Left ventricle myocardium superior (tissue), 1 donor: ENCODE measurements at regions not wholly inside any gene's neighbourhood (a gene's known extent, or its start where the extent isn't known, plus 50 kb on each side); places are given as distances from the start of the nearest gene placed in this dataset.

Experiments
- ATAC-seq: fragments of 200-7000 bp; cut with Tn5 transposase; one replicate; pipeline ENCODE4 v1.9.1; 2020; ENCODE audit warnings: mild to moderate bottlenecking, moderate library complexity
- DNase-seq: peaks from one replicate; pipeline ENCODE4 v3.0.0-alpha.2; 2020
- intact Hi-C: fragments of 100-400 bp; cut with micrococcal nuclease; formaldehyde crosslinking; loops from one replicate; pipeline ENCODE4 v1.11.0; 2022
- donor health status: DM: no; HTN: yes; CAD: no; lungs with severe emphysema.

DNA sequence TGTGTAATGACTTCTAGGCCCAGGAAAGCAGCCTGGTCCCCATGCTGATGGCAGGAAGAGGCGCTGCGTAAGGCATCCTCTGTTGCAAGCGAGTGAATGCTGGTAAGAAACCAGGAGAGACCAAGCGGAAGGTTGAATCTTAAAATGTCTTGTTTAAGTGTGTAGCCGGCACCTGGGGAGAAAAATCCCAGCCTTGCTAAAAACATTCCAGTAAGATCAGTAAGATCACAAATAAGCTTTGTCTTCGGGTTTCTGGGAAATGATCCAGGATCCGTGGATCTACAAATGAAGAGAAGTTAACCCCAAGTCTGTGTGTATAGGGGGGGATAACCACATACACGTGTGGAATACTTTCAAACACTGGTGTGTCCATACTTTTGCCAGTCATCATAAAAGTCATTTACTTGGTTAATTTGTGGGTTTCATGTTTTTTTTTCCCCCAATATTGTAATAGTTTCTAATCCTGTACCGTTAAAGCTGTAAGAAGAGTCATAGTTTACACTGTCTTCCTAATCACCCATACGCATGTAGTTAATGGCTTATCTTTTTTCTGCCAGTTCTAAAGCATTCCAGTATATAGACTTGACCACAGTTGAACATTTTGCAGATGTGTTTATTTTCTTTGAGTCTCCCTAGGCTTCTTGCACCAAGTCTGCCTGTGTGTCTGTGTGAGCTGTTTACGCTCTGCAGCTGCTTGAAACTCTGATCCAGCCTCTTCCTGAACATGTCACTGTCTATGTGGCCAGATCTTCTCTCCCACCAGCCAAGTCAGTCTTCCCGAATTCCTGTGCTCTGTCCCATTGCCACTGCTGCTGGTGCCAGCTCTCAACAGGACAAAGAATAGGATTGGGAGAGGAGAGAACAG is 135.9 kb upstream of the ARL4C start:
- intact Hi-C loops: no loop called here
- ATAC-seq (no peak), DNase-seq (no peak)

DNA sequence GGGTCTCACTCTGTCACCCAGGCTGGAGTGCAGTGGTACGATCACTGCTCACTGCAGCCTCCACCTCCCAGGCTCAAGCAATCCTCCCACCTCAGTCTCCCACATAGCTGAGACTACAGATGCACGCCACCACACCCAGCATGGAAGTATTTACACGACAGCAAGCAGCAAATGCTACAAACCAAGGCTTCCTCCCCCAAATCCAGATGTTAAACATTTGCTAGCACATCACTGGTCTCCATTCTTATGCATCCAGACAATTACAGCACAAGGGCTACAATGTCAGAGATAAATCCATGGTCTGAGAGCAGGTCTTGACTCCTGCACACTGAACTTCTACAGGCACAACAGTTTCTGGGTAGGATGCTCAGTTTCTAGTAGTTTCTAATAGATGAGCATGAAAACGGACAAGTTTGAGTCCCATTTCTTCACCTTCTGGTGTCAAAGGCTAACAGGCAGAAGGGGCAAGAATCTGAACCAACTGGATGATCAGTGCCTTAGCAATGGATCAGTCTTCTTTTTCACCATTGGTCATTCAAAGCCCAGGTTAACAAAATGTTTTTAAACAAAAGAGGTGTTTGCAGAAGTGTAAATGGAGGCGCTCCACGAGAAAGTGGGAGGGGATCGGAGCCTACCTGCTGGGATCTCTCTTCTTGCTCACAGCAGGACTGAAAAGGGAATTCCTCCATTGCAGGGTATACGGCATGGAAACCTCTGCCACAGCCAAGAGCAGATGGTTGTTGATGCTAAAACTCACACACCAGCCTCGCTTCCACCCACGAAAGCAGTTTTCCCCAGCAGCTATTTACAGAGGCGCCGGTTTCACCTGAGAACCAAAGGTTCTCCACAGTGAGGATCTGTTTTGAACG is 135.0 kb upstream of the ARL4C start:
- ATAC-seq: no peak
- intact Hi-C loops: no loop called here

GRCh38 chr2:234630801-234631261 is 133.9 kb upstream of the ARL4C start:
- intact Hi-C loops: no loop called here
- ATAC-seq (no peak), DNase-seq (no peak)

More for the DNA sequence above, 135.0 kb upstream of the ARL4C start:
- DNase-seq: no peak

GRCh38 chr2:234629596-234629995 is 132.7 kb upstream of the ARL4C start:
- intact Hi-C loops: no loop called here
- ATAC-seq (no peak), DNase-seq (no peak)

DNA sequence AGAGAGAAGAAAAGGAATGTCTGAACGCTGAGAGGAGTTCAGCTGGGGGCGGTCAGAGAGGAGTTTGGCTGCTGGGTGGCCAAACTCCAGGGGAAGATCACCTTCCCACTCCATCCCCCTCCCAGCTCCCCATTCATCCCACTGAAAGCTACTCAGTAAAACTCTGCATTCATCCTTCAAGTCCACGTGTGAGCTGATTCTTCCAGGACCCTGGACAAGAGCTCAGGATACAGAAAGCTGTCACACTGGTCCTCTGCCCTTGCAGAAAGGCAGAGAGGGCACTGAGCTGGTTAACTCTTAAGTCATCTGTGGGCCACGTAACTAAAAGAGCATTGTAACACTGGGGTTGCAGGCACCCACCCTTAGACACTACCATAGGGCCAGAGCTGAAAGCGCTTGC is 132.1 kb upstream of the ARL4C start:
- intact Hi-C loops: no loop called here
- DNase-seq (no peak), ATAC-seq (no peak)

DNA sequence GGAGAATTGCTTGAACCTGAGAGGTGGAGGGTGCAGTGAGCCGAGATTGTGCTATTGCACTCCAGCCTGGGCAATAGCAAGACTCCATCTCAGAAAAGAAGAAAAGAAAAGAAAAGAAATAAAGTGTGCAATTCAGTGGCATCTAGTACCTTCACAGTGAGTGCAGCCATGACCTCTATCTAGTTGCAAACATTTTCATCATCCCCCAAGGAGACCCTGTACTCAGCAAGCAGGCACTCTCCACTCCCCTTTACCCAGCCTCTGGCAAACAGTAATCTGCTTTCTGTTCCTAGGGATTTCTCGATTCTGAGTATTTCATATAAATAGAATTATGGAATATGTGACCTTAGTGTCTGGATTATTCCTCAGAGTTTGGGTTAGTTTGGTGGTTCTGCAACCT is 130.4 kb upstream of the ARL4C start:
- intact Hi-C loops: no loop called here
- ATAC-seq (no peak), DNase-seq (no peak)

DNA sequence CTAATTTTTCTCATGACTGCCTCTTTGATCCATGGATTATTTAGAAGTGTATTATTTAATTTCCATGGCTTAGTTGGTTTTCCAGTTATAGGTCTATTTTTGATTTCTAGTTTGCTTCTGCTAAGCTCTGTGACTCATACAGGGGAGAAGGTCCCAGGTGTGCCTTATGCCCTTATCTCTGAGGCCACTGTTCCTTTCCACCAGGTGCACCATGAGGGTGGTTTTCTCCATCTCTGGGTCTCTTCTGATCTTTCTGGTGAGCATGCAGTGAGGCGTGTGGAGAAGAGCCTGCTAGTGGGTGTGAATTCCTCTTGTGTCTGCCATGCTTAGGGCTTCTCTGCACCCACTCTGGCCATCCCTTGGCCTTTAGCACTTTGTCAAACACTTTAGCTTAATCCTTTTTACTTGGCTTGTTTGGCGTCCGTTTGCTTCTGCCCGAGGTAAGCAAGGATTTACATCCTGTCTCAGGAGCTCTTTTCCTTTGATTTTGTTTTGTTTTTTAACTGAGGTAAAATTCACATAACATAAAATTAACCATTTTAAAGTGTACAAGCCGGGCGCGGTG is 129.8 kb upstream of the ARL4C start:
- ATAC-seq (no peak), DNase-seq (no peak)
- intact Hi-C loops: no loop called here

- intact Hi-C loops: no loop called here
- DNase-seq (no peak), ATAC-seq (no peak)
These were observed 128.9 kb upstream of the ARL4C start for GRCh38 chr2:234625626-234626250.

DNA sequence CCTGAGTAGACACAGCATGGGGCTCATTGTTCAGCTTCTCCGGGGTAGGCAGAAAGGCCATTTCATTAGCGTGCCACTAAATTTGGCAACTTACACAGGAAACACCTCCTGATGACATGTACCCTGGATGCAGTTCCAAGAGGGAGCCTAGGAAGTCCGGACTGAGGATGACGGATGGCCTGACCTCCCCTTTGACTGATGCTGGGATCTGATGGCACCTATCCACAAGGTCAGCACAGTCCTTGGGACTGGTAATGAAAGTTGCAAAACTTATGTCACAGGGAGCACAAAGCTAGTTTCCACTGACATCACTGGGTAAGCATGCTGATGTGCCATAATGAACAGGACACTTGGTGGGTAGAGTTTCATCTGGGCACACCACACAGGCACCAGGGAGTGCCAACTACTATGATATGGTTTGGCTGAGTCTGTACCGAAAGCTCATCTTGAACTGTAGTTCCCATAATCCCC is 126.7 kb upstream of the ARL4C start:
- intact Hi-C loops: no loop called here
- DNase-seq (no peak), ATAC-seq (no peak)

DNA sequence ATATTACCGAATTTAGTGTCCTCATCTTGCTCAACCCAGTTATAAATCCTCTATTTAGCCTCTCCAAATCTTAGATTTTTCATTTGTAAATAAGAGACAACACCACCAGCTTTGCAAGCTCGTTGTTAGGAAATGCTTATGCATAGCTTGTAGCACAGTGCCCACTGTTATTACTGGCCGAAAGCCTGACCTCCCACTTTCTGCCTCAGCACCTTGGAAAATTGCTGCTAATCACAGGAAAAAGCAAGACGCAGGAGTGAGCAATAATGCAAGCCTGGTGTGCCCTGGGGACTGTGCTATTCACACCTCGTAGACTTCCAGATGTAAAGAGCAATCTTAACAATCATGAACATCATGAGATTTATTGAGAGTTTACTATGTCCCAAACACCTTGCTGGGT is 124.2 kb upstream of the ARL4C start:
- intact Hi-C loops: no loop called here
- no peak for DNase-seq
- no peak for ATAC-seq

GRCh38 chr2:234620018-234620417 is 123.1 kb upstream of the ARL4C start:
- DNase-seq (no peak), ATAC-seq (no peak)
- intact Hi-C loops: no loop called here

DNA sequence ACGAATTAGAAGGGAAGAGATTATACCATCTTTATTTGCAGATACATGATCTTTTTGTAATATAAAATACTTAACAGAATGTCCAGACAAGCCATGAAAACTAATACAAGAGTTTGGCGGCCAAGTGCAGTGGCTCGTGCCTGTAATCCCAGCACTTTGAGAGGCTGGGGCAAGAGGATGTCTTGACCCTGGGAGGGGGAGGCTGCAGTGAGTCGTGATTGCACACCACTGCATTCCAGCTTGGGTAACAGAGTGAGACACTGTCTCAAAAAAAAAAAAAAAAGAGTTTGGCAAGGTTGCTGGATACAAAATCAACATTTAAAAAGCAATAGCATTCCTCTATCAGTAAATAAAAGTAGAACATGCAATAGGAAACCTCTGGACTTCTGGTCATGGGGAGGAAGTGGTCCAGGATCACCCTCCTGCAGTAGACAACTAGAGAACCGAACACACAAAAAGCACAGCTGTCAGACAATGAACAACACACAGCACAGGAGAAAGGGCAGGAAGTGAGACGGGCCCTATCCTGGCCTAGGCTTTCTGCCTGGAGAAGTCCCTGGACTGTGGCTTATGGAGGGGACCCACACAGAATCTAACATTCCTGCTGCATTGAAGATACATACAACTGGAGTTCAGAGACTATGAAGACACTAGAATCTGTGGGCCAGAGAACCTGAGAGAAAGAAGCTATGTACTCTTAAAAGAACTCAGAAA is 118.9 kb upstream of the ARL4C start:
- DNase-seq: no peak
- no peak for ATAC-seq
- intact Hi-C loops: no loop called here

- DNase-seq (no peak), ATAC-seq (no peak)
- intact Hi-C loops: no loop called here
These were observed 114.3 kb upstream of the ARL4C start for GRCh38 chr2:234611209-234611608.

DNA sequence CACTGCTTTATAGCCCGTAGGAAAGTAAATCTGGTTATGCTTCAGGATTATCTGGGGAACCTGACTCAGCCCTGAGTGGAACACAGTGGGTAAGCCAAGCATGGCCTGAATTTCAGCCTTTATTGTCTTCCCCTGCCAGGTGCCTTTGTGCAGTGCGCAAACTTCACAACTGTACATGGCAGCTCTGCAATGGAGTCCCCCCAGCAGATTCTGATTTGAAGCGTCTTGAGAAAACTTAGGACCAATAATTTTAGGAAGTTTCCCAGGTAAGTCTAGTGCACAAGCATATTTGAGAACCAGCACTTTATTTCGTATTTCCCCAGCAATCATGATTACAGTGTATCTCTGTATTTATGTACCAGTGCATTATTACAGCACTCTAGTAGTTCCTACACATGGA is 112.1 kb upstream of the ARL4C start:
- no peak for ATAC-seq
- no peak for DNase-seq
- intact Hi-C loops: no loop called here

DNA sequence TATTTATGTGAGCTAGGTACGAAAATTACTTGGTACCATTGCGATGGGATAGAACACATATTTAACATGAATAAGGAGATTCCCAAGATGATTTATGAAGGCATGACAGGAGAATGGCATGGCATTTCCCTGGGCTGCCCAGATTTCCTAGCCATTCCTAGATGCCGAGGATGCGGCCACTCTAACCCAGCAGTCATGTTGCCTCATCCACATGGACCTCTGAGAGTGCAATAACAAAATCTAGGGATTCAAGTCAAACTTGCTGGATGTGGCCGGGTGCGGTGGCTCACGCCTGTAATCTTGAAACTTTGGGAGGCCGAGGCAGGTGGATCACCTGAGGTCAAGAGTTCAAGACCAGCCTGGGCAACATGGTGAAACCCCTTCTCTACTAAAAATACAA is 110.8 kb upstream of the ARL4C start:
- intact Hi-C loops: no loop called here
- DNase-seq (no peak), ATAC-seq (no peak)

DNA sequence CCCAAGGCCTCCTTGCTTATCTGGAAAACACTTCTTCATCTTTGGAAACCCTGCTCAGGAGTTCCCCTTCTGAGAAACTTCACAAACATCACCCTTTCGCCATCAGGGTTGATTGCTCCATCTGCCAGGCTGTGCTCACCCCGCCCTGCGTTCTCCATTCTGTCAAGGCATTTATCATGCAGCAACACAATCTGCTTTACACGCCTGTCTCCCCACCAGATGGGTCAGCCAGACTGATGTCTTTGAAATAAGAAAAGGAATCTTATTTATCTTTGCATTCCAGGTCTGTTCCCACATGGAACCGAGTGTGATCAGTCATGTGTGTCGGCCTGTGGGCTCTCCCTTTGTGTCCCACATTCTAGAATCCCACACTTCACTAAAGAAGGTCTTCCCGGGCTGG is 110.0 kb upstream of the ARL4C start:
- DNase-seq (no peak), ATAC-seq (no peak)
- intact Hi-C loops: no loop called here

DNA sequence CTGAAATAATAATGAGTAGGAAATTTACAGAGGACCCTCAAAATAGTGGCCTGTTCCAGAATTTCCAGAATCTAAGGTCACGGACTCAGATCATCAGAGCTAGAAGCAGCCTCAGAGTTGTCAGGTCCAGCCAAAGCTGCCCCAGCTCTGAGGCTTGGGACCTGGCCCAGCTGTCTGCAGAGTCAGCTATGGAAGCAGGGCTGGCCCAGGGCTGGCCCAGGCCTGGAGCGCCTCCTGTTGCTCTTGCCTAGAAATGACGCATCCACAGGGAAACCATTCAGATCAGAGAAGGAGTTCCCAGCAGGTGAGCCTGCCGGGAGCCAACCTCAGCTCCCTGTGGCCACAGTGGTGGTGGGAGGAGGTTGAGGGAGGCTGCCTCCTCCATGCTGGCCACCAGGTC is 106.7 kb upstream of the ARL4C start:
- DNase-seq (no peak), ATAC-seq (no peak)
- intact Hi-C loops: no loop called here

- no peak for ATAC-seq
- intact Hi-C loops: no loop called here
These were observed 104.3 kb upstream of the ARL4C start for GRCh38 chr2:234601213-234601612.

GRCh38 chr2:234597576-234597861 is 100.6 kb upstream of the ARL4C start:
- ATAC-seq: no peak
- no peak for DNase-seq
- intact Hi-C loops: no loop called here

More at GRCh38 chr2:234601213-234601612, 104.3 kb upstream of the ARL4C start:
- DNase-seq: no peak
